Stomach (tissue), 8 donors: ENCODE measurements at regions not wholly inside any gene's neighbourhood (a gene's known extent, or its start where the extent isn't known, plus 50 kb on each side); places are given as distances from the start of the nearest gene placed in this dataset.

Experiments
- DNase-seq, 2 donors: peaks; one replicate each; pipeline versions ENCODE4 v3.0.0 to v3.0.0-alpha.2; 2013 to 2019
- H3K27ac ChIP-seq, 5 donors: fragments of 200-600 bp in 4 of 5; sonication (generic) in 4 of 5; one replicate each; pipeline ENCODE4 v1.5.1; 2013 to 2019; ENCODE audit warnings: mild to moderate bottlenecking in 1 of 5, moderate library complexity in 1 of 5
- H3K27me3 ChIP-seq, 3 donors: fragments of 200-600 bp; sonication (generic); one replicate each; pipeline ENCODE4 v1.5.1; 2017 to 2019; ENCODE audit warnings: mixed run types in 1 of 3
- H3K36me3 ChIP-seq, 4 donors: fragments of 200-600 bp; sonication (generic); 1 replicate in 3 of 4; 2 replicates in 1 of 4; pipeline ENCODE4 v1.5.1; 2016 to 2019
- H3K4me1 ChIP-seq, 4 donors: fragments of 200-600 bp; sonication (generic); one replicate each; pipeline ENCODE4 v1.5.1; 2016 to 2019
- H3K4me3 ChIP-seq, 4 donors: fragments of 200-600 bp; sonication (generic) in 3 of 4; one replicate each; pipeline ENCODE4 v1.5.1; 2016 to 2019; ENCODE audit warnings: mild to moderate bottlenecking in 1 of 4
- H3K9me3 ChIP-seq, 4 donors: fragments of 200-600 bp; sonication (generic); one replicate each; pipeline ENCODE4 v1.5.1; 2016 to 2019
- EP300 ChIP-seq: sonication (generic); formaldehyde crosslinking; IDR thresholded peaks from one replicate; pipeline ENCODE4 v1.6.1; 2017; ENCODE audit warnings: antibody characterized with exemption
- POLR2A ChIP-seq, 4 donors: fragments of 450-650 bp; IDR thresholded peaks; one replicate each; pipeline ENCODE4 v1.6.1; 2016; ENCODE audit warnings: antibody characterized with exemption in 4 of 4, control low read depth in 2 of 4, mild to moderate bottlenecking in 1 of 4, moderate library complexity in 1 of 4
- POLR2AphosphoS5 ChIP-seq, 3 donors: sonication (generic); formaldehyde crosslinking; IDR thresholded peaks; one replicate each; pipeline ENCODE4 v1.6.1; 2016; ENCODE audit warnings: antibody characterized with exemption in 3 of 3
- whole genome bisulfite sequencing, 5 donors: extraction: QIAGEN DNeasy Blood & Tissue Kit in 3 of 5; methylation state at CpG; one replicate each; pipeline versions ENCODE4 v1.1.5 to v1.1.7; 2013 to 2018; 5-methylcytosine and 5-hydroxymethylcytosine counted together
- intact Hi-C: fragments of 100-400 bp; cut with DNase I; formaldehyde crosslinking; loops from one replicate; pipeline ENCODE4 v1.15.1; 2023; ENCODE audit warnings: low total_unique reads
- TF ChIP-seq, protein P1 (sequence below), 7 experiments: fragments of 450-650 bp in 4 of 7; fragments of 200-600 bp in 3 of 7; sonication (generic) in 3 of 7; IDR thresholded peaks; one replicate each; pipeline ENCODE4 v1.5.1; 2016 to 2019; ENCODE audit warnings: antibody characterized with exemption in 7 of 7, control low read depth in 2 of 7, mild to moderate bottlenecking in 1 of 7
- donor health status: healthy with polysubstance abuse.
- donor health status: Bipolar disorder and iron deficiency.
- donor health status: healthy.

DNA sequence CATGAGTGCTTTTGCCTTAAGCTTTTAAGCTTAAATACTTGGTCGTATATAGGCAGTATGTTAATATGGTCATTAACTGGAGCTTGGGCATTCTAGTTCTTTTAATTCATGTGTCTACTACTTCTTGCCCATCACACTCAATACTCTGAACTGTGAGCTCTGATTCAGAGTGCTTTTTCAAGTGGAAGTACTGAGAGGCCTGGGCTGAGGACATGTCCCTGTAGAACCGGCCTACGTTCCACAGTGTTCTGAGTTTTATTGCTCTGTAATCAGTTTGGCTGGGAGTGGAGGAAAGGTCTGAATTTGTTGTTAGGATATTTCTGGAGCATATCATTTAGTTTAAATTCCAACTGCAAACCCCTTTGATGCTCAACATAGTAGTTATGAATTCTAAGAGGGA, 1744.8 kb upstream of the MIR17HG start:
- TF ChIP-seq EP300, result no peak
- TF ChIP-seq POLR2AphosphoS5 (IDR thresholded peaks at IDR 0.05), result no peak
- TF ChIP-seq POLR2A (IDR thresholded peaks at IDR 0.05), result no peak
- TF ChIP-seq, protein P1, sequence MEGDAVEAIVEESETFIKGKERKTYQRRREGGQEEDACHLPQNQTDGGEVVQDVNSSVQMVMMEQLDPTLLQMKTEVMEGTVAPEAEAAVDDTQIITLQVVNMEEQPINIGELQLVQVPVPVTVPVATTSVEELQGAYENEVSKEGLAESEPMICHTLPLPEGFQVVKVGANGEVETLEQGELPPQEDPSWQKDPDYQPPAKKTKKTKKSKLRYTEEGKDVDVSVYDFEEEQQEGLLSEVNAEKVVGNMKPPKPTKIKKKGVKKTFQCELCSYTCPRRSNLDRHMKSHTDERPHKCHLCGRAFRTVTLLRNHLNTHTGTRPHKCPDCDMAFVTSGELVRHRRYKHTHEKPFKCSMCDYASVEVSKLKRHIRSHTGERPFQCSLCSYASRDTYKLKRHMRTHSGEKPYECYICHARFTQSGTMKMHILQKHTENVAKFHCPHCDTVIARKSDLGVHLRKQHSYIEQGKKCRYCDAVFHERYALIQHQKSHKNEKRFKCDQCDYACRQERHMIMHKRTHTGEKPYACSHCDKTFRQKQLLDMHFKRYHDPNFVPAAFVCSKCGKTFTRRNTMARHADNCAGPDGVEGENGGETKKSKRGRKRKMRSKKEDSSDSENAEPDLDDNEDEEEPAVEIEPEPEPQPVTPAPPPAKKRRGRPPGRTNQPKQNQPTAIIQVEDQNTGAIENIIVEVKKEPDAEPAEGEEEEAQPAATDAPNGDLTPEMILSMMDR (IDR thresholded peaks at IDR 0.05), result no peak
- intact Hi-C loops, result no loop called here

DNA sequence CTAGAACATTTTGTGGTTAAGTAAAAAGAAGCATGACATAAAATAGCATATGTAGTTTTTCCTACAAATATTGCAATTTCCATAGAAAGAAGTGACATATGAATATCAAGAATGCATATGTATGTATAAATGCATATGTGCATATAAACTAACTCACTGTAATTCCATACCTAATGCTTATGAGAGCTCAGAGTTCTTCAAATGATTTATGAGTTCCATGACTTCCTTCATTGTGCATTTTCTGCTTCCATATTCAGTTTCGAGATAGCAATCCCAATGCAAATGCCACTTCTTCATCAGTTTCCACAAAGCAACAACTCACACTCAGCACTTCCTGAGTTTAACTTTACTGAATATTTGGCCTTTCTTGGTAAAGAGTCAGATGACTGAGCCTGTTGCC, 1744.3 kb upstream of the MIR17HG start:
- no peak for TF ChIP-seq POLR2AphosphoS5 (IDR thresholded peaks at IDR 0.05)
- no peak for TF ChIP-seq EP300
- TF ChIP-seq, protein P1 (IDR thresholded peaks at IDR 0.05), result no peak
- no peak for TF ChIP-seq POLR2A (IDR thresholded peaks at IDR 0.05)
- Histone ChIP-seq H3K9me3 (peaks cover 0 to 20% (median 13%) of the 10 kb centered on the region in 4 donors), H3K4me1 (no peaks in the 10 kb centered on the region), H3K36me3 (no peaks in the 10 kb centered on the region), H3K4me3 (no peak overlapping the region), H3K27me3 (no peaks in the 10 kb centered on the region), H3K27ac (no peak overlapping the region)
- intact Hi-C loops, result no loop called here
- 86 to 95% (median 89%) methylated on average over 1 of the region's 1 CpG for WGBS, 5 donors
- no peak for DNase-seq

More for the DNA sequence above, 1744.8 kb upstream of the MIR17HG start:
- Histone ChIP-seq H3K27me3 (no peaks in the 10 kb centered on the region), H3K4me1 (no peaks in the 10 kb centered on the region), H3K4me3 (no peak overlapping the region), H3K27ac (no peak overlapping the region), H3K9me3 (peaks cover 0 to 19% (median 13%) of the 10 kb centered on the region in 4 donors), H3K36me3 (no peaks in the 10 kb centered on the region)
- DNase-seq, result no peak
- 83 to 93% (median 90%) methylated on average over 3 of the region's 3 CpGs for WGBS, 5 donors

DNA sequence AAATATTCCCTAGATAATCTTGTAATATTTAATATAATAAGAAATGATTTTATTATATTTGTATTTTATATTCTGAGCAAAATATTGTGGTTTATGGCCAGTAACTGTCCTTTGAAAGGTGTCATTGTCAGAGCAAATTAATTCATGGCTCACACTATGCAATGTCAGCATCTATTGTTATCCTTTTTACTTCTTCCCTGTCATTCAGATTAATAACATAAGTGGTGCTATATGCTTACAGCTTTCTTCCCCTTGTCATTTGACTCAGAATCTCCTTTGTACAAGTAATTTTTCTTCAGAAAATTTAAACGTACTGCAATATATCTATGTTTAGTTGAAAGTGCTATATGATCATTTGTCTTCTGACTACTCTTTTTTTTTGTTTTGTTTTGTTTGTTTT, 1738.2 kb upstream of the MIR17HG start:
- Histone ChIP-seq H3K27me3 (no peaks in the 10 kb centered on the region), H3K4me3 (no peak overlapping the region), H3K4me1 (no peaks in the 10 kb centered on the region), H3K36me3 (no peaks in the 10 kb centered on the region), H3K9me3 (peaks cover 0 to 20% (median 13%) of the 10 kb centered on the region in 4 donors), H3K27ac (no peak overlapping the region)
- intact Hi-C loops, result no loop called here
- TF ChIP-seq POLR2AphosphoS5 (IDR thresholded peaks at IDR 0.05), result no peak
- TF ChIP-seq EP300, result no peak
- TF ChIP-seq, protein P1 (IDR thresholded peaks at IDR 0.05), result no peak
- TF ChIP-seq POLR2A (IDR thresholded peaks at IDR 0.05), result no peak
- no peak for DNase-seq
- WGBS, 5 donors, result 52 to 86% (median 72%) methylated on average over 1 of the region's 1 CpG

DNA sequence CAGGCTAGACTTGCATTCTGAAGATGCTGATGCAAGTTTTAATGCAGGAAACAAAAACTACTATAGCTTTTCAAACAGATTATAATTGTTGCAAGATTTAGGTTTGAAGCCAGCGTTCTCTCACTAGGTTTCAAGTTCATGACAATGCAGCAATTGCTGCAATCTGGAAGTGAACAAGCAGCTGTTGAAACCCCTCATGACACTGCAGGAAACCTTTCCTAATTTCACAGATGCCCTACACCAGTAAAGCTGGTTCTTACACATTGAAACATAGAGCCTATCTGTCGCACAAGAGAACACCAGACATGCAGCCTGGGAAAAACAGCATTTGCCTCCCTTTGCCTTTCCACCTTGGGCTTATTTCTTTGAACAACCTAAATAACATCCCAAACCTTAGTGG, 1737.2 kb upstream of the MIR17HG start:
- 67 to 83% (median 78%) methylated on average over 2 of the region's 2 CpGs for WGBS, 5 donors
- no peaks in the 10 kb centered on the region for H3K4me1 ChIP-seq
- no peak overlapping the region for H3K27ac ChIP-seq
- H3K4me3 ChIP-seq, result no peak overlapping the region
- TF ChIP-seq, protein P1 (IDR thresholded peaks at IDR 0.05), result no peak
- no peak for TF ChIP-seq EP300
- no peaks in the 10 kb centered on the region for H3K27me3 ChIP-seq
- peaks cover 0 to 20% (median 13%) of the 10 kb centered on the region in 4 donors for H3K9me3 ChIP-seq
- H3K36me3 ChIP-seq, result no peaks in the 10 kb centered on the region
- intact Hi-C loops, result no loop called here
- DNase-seq, result no peak
